DMS114 treated with DMSO at 0.1 percent for 48 hours (cell line): ENCODE measurements at regions not wholly inside any gene's neighbourhood (a gene's known extent, or its start where the extent isn't known, plus 50 kb on each side); places are given as distances from the start of the nearest gene placed in this dataset.

Experiments used
- DNase-seq: peaks from one replicate; lab custom pipeline; 2025; ENCODE audit not compliant: unreplicated experiment; lab: John Stamatoyannopoulos, UW

DNA sequence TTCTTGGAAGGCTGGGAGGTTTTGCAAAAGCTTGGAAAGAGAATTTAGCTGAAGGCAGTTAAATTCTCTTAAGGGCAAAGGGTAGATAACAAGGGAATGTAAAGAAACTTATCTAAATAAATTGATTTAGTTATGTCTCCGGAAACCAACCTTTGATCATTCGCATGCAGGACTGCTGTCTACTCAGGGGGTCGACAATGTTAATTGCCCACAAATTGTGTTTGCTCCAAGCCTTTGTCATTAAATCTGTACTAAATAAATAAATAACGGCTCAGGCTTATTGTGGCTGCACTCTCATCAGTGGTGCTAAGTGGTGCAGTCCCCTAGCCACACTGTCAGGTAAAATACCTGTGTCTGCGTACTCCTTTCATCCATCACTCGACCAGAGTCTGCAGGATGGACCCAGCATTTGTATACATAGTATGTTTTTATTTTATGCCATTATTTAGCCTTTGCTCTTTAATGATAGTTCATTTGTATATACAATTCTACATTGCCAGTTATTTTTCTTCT, 497.4 kb upstream of the RASGRP1 start:
- no peak for DNase-seq

DNA sequence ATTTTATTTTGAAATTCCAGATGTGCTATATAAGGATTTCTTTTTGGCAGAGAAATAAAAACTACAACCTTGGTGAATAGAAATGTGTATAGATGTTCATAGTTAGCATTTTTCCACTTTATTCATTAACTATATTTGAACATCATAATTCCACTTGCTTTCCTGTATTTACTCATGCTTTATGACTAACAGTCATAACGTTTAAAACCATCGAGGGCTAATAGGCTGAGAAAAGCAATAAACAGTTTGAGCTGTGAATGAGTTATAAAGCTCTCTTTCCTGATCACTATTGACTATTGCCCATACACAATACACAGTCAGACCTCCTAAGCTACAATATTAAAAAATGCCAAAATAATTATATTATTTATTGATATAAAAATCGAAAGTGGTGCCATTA, 502.1 kb upstream of the RASGRP1 start:
- no peak for DNase-seq

DNA sequence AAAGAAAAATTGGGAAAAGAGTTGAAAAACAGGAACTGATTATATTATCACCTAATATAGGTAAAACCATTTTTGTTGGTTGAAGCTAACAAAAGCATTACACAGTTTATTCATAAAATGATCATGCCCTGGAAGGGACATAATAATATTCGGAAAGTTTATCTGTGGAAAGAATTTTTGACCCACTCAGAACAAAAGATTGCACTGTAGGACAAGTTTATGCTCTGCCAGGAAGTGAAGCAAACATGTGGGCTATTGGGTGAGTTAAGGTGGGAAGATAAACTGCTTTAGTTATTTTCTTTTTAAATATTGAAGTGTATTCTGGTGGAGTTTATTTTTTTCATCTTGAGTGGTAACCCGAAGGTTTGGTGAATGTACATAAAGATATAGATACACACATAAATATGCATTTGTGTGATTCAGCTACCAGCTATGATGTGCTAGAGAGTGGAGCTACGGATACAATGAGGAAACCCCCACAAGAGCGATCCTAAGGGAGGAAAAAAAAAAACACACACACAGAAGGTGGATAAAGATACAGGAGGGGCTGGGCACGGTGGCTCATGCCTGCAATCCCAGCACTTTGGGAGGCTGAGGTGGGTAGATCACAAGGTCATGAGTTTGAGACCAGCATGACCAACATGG, 506.4 kb upstream of the THBS1 start:
- DNase-seq, result no peak

DNA sequence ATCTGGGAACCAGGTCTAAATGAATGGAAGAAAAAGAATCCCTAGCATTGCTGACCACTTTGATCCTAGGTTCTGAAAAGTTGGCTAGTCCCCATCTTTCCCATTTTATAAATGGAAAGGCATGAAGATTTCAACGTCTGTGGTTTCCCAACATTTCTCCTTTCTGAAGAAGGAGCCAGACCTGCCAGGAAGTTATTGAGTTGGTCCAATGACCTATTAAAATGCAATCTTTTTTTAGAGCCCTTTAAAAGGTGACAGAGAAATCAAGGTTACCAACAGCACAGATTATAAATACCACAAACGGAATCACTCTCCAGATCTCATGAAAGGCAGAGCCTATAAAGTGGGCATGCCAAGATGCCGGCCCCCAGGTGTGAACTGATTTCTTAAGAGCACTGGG, 505.6 kb upstream of the THBS1 start:
- no peak for DNase-seq

DNA sequence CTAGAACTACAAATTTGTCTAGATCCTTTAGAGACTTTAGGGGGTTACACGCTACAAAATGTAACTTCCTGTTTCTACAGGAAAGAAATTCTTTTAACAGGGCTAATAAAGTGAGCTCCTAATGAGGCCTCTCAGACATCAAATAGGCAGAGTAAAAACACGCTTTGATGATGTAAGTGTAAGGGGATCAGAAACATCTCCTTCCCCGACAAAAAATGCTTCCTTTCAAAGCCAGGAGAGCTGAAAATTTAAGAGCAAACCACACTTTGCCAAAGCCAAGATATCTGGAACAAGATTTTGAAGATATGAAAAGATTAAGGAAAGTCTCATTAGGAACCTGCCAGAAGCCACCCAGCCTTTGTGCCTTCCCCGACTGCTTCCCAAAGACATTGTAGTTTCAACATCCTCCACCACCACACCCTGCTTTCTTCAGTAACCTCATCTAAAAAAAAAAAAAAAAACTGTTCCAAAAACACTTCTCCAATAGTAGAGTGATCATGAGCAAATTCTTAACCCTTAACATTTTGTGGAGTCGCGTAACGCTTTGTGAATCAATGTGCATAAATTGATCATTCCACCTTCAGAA, 505.0 kb upstream of the THBS1 start:
- no peak for DNase-seq

- no peak for DNase-seq
Measured at GRCh38 chr15:39078026-39078425, 502.9 kb upstream of the THBS1 start.

GRCh38 chr15:39079296-39079847, 501.5 kb upstream of the THBS1 start:
- DNase-seq, result no peak

- no peak for DNase-seq
Measured at GRCh38 chr15:39083213-39083612, 497.7 kb upstream of the THBS1 start.

DNA sequence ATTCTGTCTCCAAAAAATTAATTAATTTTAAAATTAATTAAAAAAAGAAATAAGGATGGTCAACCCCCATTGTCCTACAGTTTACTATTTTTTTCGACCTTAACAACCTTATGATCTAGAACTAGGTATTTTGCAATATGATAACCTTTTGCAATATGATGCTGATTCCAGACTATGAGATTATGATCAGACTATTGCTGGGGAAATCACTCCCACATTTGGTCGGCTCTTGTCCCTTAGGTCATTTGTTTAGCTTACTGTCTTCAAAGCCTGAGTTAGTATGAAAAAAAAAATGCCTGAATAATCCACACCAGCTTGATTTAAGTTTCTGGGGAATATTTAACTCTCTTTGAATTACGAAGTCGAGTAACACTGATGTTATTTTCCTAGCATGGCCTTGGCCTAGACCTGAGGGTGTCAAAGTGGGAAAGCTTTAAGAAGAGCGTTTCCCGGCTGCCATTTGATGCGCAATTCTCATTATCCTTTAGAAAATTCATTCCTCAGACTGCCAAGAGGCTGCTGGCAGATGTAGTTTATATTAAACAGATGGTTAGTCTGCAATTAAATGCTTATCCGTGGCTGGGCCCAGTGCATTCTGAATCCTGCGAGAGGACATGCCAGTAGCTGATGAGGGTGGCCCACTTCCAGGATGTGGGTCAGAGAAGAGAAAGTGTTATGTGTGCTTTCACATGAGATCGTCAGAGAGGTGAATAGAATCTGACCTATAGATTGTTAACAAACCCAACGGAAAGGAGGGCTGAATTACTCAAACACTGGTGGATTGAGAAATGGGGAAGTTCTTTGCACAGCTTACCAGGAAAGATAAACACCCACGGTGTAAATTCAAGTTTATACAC, 496.0 kb upstream of the THBS1 start:
- no peak for DNase-seq

GRCh38 chr15:39086641-39087040, 494.2 kb upstream of the THBS1 start:
- no peak for DNase-seq

DNA sequence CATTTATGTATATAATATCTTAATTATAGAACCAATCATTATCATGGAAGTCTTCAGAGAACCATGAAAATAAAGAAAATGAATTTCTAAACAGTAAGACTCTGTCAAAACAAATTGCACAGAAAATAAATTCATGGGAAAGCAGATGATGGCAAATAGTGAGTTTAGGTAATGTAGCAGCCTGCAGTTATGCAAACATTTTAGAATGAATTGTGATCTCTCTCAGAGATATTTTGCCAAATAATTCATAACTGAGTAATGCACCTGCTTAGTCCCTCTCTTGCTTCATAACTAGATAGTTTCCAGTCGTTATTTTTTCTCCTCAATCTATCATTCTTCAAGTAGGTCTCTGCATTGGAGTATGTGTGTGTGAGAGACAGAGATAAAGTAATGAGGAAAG, 492.7 kb upstream of the THBS1 start:
- no peak for DNase-seq

DNA sequence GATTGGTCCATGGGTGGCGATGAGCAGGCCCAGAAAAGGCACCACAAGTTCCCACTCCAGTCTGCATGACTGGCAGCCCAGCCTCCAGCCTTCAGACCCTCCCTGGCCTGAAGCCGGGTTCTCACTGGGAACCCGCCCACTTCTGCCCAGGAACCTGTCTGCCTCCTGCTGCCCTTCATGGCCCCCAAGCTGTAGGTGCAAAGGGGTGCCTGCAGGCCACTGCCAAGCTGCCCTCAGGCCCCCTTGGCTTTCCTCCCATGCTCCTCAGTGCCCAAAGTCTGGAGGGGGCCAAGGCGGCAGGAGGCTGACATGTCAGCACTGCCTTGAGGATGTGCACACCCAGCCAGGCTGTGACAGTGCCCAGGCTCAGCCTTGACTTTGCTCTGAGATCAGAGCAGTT, 488.5 kb upstream of the THBS1 start:
- no peak for DNase-seq

DNA sequence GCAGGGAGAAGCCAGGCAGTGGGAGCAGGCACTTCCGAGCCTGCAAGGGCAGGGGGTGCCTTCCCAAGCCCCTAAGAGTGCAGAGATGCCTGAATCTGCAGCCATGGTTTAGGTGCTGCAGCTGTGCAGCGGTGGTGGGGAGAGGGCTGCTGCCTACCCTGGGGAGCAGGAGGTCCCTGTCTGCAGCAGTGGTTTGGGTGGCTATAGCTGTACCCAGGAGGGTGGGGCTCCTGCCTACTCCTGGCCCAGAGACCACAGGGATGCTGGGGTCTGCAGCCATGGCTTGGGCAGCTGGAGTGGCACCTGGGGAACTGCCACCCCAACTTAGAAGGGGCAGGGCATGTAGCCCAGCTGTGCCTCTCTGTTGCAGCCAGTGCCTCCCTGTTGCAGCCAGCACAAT, 488.1 kb upstream of the THBS1 start:
- DNase-seq, result no peak

GRCh38 chr15:39094116-39094515, 486.8 kb upstream of the THBS1 start:
- DNase-seq, result no peak

- no peak for DNase-seq
Measured at GRCh38 chr15:39095218-39095879, 485.5 kb upstream of the THBS1 start.

DNA sequence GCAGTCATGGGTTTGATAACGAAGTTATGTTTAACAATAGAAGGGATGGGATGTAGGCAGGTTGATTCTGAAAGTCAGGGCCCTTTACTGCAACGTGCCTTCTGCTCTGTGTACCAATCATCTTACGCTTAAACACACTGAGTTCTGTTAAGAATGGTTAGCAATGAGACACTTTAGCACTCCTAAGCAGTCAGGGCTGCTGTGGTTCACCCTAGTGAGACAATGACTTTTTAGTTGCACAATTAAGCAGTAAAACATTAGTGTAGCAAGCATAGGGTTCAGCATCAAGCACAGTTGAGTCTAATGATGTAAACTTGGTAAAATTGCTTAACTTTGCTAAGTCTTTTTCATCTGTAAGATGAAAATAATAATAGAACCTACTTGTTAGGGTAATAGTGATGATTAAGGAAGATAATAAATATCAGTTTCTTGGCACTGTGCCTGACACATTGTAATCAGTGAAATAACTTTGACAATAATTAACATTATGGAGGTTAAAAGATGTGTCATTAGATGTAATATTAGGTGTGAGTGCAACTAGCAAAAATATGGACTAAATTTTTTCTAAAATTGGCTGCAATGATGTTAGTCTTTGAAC, 484.2 kb upstream of the THBS1 start:
- no peak for DNase-seq

DNA sequence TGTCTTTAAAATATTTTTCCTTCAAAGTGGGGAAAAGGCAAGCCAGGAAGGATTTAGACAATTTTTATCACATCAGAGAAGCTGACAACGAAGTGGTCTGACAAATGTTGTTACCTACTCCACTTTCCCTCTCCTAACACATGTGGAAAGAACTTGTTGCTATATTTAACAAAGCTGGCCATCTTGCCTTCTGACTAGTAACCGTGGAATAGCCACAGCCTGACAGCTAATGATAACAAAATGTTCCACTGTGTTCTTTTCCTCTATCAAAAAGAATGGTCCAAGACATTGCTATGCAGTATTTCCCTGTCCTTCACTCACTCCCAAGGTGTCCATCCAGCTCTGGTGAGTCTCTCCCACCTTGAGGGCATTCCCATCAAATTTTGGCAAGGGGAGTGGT, 481.4 kb upstream of the THBS1 start:
- DNase-seq, result no peak

DNA sequence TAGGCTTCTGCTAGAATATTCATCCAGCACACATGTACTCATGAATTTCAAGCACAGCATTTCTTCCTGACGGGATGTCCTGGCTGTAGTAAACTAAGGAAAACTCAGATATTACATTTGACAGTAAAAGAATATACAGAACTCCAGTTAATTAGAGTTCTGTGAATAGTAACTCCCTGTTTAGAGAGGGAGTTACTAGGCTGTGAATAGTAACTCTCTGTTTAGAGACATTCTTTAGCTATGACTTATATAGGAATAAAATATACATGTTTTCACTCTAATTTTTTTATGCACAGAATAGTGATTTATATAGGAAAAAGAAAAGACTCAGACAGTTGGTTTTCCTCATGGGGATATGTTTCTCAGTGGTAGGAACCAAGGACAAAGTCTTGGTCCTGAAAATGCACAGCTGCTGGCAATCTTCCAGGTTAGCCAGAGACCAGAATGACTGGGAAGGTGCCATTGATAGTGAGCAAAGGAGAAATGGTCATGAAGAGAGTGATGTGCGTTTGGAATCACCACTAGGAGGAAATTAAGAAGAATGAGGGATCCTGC, 480.7 kb upstream of the THBS1 start:
- no peak for DNase-seq

- DNase-seq, result no peak
Measured at GRCh38 chr15:39102431-39102830, 478.4 kb upstream of the THBS1 start.

GRCh38 chr15:39106950-39107349, 473.9 kb upstream of the THBS1 start:
- DNase-seq, result no peak

GRCh38 chr15:39108021-39108420, 472.9 kb upstream of the THBS1 start:
- no peak for DNase-seq
